Erythroblast (primary cell): ENCODE measurements at regions not wholly inside any gene's neighbourhood (a gene's known extent, or its start where the extent isn't known, plus 50 kb on each side); places are given as distances from the start of the nearest gene placed in this dataset.

Source experiments
- DNase-seq, 2 experiments: peaks; one replicate each; lab custom pipeline; 2025; lab: John Stamatoyannopoulos, UW
- GATA1 ChIP-seq: IDR thresholded peaks from 2 replicates; pipeline ENCODE4 v1.6.1; 2011; ENCODE audit warnings: low read depth, mild to moderate bottlenecking, control low read depth, low read length, moderate library complexity
- POLR2A ChIP-seq: IDR thresholded peaks from 2 replicates; pipeline ENCODE4 v1.6.1; 2011; ENCODE audit warnings: mild to moderate bottlenecking, low read length

DNA sequence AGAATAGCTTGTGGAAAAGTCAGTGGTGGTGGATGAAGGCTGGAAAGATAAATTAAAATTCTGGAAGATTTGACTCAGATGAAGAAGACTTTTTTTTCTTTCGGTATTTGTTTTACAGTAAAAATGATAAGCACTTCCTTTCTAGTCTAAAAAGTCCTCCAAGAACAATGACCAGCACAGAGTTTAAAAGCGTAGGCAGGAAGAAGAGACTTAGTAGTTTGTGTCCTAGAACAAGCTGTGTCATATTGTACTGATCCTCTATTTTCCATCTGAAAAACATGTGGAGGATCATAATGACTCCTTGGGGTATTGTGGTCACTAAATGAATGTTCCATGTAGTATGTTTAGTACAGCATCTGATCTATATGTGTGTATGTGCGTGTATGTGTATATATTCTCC, 132.4 kb upstream of the FSHR start:
- DNase-seq: no peak
- TF ChIP-seq GATA1 (no peak), POLR2A (no peak)

DNA sequence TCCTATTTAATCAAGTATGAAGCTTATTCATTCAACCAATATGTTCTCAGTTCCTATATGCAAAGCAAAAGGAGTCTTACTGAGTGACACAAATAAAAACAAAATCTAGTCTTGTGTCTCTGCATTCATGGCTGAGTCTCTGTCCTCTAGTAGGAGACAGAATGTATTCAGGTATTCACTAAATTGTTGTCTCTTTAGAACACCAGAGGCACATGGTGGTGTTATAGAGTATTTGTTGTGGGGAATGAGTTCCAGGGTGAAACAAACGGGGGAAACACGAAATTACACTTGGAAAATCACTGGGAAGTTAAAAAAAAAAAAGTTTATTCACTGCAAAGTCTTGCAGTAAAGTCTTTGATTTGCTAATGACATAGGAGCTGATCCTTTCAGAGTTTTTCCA, 131.7 kb upstream of the FSHR start:
- no peak for TF ChIP-seq GATA1
- no peak for TF ChIP-seq POLR2A
- no peak for DNase-seq

DNA sequence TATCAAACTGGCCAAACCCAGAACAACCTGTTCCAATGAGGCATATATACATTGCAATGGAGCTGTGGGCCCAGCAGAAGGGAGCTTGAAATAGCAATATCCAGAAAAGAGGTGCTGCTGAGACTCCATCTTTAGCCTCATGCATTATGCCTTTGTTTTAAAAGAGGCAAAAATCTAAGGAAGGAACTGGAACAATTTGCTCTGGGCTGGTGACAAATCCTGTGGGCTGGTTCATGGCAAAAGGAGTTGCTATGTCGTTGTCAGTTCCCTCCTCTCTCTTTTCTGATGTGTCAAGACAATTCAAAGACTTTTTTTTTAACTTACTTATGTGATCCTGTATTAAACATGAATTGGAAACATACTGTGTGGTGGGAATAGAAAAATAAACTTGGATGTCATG, 124.2 kb upstream of the FSHR start:
- TF ChIP-seq POLR2A (no peak), GATA1 (no peak)
- no peak for DNase-seq

- DNase-seq: no peak
- no peak for TF ChIP-seq GATA1
- no peak for TF ChIP-seq POLR2A
Measured at GRCh38 chr2:49278141-49278540, 123.8 kb upstream of the FSHR start.

DNA sequence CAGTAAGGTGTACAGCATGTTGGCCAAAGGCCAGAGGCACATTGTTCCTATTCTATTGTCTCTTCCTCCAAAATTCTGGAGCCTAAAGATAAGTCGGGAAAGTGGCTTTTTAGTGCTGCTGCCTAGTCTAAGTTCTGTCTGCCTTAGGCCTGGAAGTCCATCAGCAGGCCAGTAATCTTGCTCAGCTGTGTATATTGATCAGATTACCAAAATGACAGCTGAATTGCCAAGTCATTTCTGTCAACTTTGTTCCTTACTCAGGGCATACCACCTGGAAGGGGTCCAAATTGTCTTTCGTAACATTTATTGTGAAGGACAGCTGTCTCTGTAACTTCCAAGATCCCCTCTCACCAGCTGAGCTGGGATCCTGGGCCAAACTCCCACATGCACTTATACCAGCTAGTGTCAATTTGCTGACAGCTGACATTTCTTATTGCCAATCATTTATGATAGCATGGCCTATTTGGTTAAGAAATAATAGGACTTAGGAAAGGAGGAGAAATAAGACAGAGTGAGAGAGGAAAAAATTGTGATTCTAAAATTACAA, 116.8 kb upstream of the FSHR start:
- TF ChIP-seq POLR2A (no peak), GATA1 (no peak)
- peak in 1 of 2 experiments; percentile 2 for DNase-seq

GRCh38 chr2:49270091-49270490, 115.8 kb upstream of the FSHR start:
- TF ChIP-seq POLR2A (no peak), GATA1 (no peak)
- DNase-seq: no peak

- DNase-seq: no peak
Measured at GRCh38 chr2:49265471-49265870, 111.2 kb upstream of the FSHR start.

GRCh38 chr2:49262801-49263560, 108.7 kb upstream of the FSHR start:
- TF ChIP-seq POLR2A (no peak), GATA1 (no peak)
- no peak for DNase-seq

More at GRCh38 chr2:49265471-49265870, 111.2 kb upstream of the FSHR start:
- no peak for TF ChIP-seq POLR2A
- TF ChIP-seq GATA1: no peak

DNA sequence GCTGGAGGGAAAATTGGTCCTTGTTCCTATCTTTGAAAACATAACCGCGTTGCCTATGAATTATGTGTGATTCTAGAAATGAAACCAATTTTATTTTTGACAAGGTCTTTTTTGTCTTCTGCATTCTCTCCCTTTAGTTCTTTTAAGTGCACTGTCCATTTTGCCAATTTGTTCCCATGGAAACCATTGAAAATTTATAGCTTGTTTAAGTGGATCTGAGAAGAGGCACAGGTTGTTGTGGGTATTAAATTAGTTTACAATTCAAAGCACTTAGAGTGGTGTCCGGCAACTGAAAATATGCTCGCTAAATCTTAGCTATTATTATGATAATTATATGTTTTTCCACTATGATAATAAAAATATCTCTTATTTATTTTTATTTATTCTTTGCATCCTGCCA, 107.5 kb upstream of the FSHR start:
- TF ChIP-seq GATA1 (no peak), POLR2A (no peak)
- DNase-seq: no peak

DNA sequence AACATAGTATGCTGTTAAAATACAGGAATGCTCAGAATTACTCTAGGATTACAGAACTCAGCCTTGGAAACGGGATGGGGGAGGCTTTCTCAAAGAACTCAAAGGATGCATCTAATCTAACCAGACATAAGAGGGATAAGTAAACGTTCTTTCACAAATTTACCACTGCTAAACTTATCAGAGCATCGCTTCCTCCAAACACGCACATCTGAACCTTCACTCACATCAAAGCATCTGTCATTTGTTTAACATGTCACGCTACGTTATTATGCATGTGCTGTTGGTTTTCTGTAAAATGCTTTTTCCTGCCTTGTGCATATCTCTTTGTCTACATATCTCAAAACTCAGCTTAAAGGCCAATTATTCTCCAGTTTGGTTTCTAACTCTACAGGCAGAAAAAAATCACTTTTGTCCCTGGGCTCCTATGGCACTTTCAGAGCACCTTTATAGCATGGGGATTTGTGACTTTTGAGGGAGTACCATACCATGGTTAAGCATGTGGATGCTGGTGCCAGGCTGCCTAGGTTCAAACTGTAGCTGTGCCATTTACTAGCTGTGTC, 106.7 kb upstream of the FSHR start:
- TF ChIP-seq POLR2A (no peak), GATA1 (no peak)

GRCh38 chr2:49259926-49260325, 105.6 kb upstream of the FSHR start:
- DNase-seq: no peak
- no peak for TF ChIP-seq POLR2A
- TF ChIP-seq GATA1: no peak

More for the DNA sequence above, 106.7 kb upstream of the FSHR start:
- no peak for DNase-seq

- no peak for DNase-seq
- TF ChIP-seq GATA1 (no peak), POLR2A (no peak)
Measured at GRCh38 chr2:49255409-49255971, 101.2 kb upstream of the FSHR start.

DNA sequence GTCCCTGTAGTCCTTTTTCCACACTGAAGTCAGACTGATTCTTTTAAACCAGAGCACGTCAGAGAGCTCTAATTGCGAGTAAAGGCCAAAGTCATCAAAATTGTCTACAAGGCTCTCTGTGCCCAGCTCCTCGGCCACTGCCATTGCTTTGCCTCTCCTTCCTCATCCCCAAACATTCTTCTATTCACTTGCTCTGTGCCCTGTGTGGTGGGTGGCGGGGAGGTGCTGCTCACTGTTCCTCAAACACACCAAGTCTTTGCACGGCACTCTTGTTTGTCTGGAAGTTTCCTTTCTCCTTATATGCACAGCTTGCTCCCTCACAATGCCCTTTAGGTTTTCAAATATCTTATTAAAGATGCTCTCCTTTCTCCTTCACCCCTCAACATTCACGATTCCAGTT, 100.1 kb upstream of the FSHR start:
- DNase-seq: no peak
- TF ChIP-seq GATA1 (no peak), POLR2A (no peak)

DNA sequence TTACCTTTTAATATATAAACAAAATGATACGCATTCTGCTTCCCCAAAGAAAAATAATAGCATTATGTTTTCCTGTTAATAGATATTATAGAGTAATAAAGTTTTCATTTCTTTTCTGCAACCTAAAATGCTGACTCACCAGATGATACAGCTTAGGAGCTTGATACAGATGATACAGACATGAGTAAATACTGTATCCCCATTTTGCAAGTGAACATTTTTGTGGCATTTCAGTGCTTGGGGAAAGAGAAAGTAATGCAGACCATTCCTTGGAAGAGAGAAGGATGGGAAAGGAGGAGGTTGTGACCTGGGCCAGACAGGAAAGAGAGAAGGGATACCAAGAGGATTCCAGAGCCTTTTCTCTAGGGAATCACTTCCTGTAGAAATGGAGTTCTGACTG, 97.5 kb upstream of the FSHR start:
- no peak for TF ChIP-seq POLR2A
- TF ChIP-seq GATA1: no peak
- DNase-seq: no peak

GRCh38 chr2:49251251-49251650, 96.9 kb upstream of the FSHR start:
- DNase-seq: no peak
- TF ChIP-seq POLR2A (no peak), GATA1 (no peak)
